NOMO-1 (cell line): ENCODE measurements at regions not wholly inside any gene's neighbourhood (a gene's known extent, or its start where the extent isn't known, plus 50 kb on each side); places are given as distances from the start of the nearest gene placed in this dataset.

Source experiments
- DNase-seq, 2 experiments: peaks; one replicate each; lab custom pipeline; 2025; ENCODE audit not compliant: unreplicated experiment in 2 of 2; lab: John Stamatoyannopoulos, UW

DNA sequence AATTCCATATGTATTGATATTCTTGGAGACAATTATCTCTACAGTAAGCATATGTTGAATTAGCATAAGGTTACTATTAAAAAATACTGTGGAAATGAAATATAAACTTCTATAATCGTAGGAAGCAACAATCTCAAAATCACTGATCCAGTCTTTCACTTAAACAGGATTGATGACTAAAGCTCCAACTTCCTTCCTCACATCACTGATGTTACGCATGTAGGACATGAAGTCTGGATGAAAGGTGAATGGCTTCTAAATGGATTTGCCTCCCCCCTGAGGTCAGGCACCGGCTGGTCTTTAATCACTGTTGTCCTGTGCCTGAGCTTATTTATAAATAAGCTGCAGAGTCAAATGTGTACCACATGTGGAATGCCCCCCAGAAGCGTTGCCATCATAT, 157.1 kb upstream of the NFIB start:
- DNase-seq = no peak

DNA sequence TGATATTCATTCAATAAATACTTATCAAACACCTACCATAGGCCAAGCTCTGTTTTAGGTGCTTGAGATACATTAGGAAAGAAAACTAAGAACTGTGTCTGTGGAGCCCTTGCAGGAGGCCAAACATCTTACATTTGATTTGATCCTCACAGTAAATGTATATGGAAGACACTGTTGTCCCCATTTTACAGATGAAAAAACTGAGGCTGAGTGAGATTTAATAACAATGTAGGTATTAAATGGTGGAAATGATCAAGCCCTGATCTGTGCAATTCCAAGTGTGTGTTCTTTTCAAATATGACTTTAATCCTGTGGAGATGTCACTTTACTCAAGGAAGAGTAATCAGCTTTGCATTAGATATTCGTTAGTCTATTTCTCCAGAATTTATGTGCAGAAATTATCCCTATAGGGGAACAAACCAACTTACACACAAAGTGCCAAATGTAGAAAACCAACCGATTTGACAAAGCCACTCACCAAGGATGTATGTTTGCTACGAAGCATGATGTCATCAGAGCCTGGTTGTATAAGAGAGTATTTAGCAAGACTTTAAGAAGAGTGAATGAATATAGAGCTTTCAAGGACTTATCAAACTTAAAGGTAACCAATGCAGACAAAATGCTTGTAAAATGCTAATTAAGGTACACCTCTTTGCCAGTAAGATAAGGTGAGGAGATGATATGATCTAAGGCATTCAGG, 153.9 kb upstream of the NFIB start:
- no peak for DNase-seq

DNA sequence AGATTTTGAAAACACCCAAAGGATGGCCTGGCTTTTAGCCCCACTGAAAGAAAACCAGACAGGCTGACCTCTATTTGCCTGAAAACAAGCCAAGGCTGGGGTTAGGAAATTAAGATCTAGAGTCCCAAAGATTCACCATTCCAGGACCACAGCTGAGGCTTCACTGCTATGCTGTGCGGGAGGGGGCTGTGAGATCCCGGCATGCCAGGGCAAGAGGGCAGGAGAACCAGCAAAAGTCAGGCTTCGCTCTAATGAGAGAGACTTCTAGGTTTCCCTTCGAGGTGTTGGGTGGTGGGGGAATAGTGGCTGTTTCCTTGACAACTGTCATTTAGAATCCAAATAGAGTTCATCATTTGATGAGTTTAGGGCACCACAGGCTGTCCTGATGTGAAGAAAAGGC, 152.9 kb upstream of the NFIB start:
- no peak for DNase-seq

DNA sequence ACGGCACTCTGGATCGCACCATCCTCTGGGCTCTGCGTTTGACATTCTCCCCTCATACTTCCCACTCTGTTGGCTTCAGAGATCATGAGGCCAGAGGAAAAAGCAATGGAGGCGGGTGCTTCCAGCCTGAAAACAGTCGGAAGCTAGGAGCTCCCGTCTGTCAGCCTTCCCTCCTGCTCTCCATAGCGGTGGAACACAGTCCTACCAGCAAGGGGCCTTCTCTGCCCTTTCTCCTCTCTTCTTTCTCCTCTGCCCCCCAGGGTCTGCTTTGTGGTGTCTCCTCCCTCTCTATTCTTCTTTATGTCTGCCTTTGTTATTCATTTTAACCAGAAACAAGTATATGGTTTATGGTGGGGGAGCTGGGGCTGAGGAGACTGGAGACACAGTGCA, 152.5 kb upstream of the NFIB start:
- no peak for DNase-seq

DNA sequence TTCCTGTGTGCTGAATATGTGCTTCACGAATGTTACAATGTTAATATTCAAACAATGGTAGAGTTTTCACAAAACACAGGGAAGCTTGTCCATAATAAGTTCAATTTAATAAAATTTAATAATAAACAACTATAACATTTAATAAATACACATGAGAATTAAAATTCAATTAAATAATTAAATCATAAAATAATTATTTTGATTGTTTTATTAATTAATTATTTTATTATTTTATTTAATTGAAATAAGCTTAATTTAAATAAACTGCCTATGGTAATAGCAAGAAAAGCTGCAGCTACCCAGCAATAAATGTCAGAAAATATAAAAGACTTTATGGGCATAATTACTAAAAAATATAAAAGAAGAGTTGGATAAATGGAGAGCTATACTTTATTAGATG, 149.0 kb upstream of the NFIB start:
- DNase-seq = no peak

DNA sequence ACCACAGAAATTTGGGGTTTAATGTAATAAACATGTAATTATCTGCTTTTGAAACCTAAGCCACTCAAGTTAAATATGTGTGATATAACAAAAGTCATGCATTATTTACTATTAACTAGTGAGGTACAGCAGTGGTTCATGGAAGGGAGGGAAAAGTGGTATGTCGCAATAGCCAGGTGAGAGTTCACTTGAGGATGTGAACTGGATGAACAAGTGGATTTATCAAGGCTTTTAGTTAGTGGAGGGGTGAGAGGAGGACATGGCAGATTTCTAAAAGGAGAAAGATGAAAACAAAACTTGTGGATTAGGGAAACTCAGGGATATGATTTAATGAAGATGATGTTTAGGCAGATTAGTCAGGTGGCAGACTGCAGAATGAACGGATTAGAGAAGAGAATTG, 141.3 kb upstream of the NFIB start:
- no peak for DNase-seq

DNA sequence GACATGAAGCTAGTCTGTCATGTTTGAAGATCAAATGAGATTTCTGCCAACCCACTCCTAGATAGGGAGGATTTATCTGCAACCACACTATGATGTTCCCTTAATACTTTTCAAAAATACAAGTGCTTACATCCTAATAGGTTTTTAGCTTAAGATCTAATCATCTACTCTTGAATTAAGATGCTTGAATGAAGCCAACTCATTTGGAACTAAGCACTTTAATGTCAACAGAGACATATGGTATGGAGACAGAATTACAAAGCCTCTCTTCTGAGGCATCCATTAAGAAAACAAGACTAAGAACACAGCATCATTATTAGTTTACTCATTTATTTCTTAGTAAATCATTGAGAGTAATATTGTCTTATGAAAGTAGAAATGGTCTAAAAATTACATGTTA, 139.3 kb upstream of the NFIB start:
- DNase-seq = no peak

DNA sequence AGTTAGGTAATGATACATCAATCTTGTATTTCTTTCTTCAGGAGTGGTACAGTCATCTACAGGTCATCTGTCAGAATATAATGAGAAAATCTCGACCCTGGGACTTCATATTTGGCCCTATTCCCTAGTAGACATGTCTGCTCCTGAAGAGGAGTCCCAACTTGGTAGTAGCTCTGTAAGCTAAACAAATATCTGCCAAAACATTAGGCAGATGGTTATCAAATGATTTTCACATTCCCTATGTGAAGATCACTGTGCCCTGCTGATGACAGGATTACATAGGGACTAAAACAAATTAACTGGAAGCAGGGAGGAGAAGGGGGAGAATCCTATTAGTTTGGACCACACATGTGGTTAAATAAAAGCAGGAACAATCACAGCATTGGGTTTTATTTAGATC, 138.6 kb upstream of the NFIB start:
- DNase-seq = no peak

DNA sequence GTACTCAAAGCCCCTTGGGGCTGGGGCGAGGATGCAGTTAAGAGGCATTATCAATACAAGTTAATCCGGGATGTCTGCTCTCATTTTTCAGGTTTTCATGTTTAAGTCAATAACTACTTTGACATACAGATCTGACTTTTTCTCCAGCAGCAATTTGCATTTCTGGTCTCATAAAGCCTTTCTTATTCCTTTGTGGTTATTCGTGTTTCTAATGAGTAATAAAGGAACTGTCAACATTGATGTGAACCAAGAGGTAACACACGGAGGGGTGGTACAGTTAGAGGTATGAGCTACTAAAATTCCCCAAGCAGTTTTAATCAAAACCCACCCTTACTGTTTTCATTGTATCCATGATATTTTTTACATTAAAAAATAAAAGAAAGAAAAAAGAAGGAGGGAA, 138.0 kb upstream of the NFIB start:
- DNase-seq = no peak

DNA sequence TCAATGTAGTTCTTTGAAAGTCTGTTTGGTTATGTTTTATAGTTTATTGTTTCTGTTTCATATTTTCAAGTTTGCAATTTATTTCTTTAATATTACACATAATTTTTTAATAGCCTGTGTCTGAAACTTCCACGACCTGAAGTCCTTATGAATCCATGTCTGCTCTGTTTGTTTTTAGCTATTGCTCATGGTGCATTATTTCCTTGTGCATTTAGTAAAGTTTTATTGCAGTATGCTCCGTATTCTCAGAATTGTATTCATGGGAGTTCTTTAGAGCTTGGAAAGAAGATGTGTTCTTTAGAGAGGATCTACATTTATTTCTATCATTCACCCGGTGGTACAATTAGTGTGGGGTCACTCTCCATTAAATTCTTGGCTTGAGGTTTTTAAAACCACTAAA, 133.2 kb upstream of the NFIB start:
- no peak for DNase-seq

DNA sequence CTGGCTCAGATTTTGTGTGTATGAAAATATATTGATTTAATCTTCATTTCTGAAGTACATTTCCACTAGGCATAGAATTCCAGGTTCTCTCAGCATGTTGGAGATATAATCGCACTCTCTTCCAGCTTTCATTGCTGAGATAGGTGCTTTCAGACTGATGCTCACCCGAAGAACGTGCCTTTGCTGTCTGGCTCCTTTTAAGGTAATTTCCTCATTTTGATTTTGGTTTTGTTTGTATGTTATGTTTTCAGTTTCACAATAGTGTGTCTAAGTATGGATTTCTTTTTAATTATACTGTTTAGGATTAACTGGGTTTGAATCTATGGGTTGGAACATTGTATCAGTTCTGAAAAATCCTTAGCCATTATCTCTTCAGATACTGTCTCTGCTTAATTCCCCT, 132.0 kb upstream of the NFIB start:
- DNase-seq = no peak

DNA sequence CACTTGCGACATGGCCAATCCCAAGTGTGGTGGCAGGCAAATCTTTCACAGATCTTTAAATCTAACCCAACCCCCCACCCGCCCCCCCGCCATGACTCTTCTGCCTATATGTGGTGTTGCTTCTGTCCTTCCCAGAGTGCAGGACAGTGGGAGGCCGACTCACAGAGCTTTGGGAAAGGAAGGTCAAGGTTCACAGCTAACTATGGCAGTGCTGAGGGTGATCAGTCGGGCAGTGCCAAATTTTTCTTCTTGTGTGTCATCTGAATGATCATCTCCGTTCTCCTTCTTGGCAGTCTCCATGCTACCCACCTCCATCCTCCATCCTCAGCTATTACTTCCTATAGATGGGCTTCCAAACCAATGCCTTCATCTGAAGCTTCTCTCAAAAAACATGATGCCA, 129.0 kb upstream of the NFIB start:
- DNase-seq = no peak

DNA sequence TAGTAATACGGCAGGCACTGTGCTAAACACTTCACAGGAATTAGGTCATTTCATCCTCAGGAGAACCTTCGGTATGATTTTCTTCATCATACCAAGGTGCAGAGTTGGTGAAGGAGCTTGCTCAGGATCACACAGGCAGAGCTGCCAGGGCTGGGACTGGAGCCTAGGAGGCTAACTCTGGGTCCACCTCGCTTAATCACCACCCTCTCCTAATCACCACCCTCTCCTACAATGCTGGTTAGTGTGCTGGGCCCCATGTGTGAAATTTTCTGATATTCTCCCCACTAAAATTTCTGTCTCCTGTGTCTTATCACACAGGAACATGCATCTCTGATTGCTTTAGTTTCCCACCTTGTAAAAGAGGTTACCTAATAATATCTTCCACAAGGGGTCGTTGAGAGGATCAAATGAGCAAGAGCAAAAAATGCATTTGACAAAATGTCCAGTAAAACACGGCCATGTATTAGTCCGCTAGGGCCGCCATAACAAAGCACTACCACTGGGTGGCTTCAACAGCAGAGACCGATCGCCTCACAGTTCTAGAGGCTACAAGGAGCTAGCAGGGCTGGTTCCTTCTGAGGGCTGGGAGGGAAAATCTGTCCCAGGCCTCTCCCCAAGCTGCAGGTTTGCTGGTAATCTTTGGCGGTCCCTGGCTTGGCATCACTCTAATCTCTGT, 128.2 kb upstream of the NFIB start:
- no peak for DNase-seq

DNA sequence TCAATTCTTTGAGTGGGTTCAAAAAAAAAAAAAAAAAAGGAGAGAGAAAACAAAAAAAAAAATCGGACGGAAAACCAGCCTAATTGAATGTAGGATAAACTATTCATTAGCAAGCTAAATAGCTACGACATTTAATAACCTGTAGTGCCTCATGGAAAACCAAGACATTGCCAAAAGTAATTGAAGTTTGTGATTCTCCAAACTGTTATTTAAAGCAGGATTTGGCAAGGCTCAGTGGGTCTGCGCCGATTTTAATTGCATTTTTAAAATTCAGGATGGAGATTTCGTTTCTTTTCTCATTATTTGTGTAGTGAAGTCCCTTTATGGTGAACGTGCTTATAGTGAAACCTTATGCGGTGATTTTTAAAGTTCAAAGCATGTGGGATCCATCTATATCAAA, 127.2 kb upstream of the NFIB start:
- DNase-seq = no peak

DNA sequence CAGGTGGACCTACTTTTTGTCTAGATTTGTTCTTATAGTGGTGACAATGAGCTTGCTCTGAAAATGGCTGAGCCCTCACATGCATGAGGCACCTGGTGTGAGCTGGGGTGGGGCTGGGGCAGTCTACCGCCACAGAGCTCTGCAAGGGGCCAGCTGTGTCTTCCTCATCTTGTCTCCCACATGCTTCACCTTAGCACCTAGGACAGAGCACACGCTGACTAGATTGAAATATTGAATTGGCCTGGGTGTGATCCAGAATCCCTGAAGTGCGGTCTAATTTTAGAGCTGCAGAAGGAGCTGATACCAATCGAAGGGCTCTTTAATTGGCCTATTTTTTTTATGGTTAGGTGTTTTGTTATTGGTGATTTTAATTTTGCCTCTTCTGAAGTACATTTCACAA, 126.1 kb upstream of the NFIB start:
- DNase-seq = no peak

DNA sequence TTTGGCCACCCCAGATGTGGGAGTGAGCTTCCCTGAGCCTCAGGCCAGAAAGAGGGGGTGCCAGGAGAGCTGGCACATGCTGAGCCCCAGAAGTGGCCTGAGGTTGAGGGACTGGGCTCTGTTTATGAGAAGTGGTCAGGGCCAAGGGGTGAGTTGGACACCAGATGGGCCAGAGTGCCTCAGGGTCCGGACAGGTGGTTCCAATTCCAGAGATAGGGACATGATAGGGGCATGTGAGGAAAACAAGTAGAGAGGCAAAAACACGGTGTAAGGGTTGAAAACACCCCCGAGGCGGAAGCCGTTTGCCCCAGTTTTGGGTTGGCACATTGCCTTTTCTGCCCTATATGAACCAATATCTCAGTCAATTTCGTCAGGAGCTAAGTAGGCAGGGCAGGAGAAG, 125.6 kb upstream of the NFIB start:
- no peak for DNase-seq

DNA sequence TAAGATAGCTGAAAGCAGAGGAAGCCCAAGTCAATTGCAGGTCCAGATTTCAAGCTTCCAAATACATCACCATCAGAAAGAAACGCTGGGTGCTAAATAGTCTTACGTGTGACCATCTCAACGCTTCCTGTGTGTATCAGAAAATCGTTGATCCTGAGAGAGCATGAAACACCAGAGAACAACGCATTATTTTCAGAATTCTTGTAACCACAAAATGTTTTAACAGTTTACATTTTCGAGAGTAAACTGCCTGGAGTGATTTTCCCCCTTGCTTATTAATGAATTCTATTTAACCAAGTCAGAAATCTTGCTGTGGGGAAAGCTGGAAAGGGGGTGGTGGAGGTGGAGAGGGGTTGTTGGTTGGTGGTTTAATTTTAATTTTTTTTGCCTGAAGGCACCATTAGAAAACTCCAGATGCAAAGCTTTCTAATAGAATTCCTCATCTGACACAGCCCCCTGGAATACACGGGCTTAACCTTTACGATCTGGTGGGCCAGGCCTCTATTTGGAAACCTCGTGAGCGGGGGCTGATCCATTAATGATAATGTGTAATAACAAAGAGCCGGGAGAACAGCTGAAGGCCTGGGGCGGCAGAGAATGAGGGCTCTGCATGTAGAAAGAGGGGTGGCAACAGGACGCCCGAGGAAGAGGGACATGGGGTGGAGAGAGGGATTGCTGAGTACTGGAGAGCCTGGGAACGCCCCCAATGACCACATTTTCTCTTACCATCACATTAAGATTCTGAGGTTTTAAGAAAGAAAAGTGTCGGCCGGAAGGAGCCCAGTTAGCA, 124.5 kb upstream of the NFIB start:
- no peak for DNase-seq

DNA sequence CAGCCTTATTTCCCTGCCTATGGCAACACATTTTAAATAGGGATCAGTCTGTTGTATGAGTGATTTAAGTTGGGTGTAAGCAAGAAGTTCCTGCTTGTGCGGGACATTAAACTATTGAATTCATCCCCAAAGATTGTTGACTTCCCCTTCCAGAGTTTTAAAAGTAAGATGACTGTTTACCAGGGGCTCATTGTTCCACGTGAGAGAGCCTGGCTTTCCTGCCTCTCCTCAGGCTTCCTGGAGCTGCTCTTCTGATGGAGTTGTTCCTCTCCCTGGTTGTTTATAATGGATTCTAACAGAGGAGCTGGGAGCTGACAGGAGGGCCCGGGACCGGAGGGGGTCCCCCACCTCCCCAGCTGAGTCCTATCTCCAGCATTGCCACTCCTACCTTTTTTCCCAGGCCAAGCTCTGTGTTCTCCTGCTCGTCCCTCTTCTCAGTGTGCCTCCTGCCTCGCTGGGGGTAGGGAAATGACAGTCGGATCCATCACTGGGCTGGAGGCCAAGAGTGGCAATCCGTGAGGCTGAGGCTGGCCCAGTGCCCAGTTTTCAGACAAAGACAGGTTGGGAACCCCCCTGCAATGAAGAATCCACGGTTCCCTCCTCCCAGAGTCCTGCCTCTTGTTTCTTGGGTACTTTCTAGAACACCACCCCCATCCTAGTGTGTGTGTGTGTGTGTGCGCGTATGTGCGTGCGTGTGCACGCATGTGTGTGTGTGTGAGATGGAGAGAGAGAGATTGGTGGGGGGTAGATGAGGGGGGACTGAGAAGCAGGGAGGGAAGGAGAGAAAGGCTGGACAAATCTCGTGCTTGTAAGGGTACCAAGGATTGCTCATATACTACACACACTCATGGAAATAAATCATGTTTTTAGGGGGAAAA, 123.7 kb upstream of the NFIB start:
- no peak for DNase-seq

DNA sequence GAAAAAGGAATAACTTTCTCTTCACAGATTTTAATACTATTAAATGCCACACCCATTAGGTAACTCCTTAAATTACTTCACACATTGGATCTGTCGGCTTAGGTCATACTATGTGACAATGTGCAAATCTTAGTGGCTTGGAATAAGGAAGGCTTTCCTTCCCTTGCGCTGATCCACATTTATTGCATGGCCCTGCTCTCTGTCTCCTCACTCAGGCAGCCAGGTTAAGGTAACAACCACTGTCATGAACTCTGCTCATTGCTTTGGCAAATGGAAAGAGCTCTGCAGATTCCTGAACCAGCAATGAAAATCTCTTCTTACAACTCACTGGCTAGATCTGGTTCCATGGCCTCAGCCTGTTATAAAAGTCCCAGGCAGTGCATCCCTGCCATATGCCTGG, 121.9 kb upstream of the NFIB start:
- DNase-seq = no peak

DNA sequence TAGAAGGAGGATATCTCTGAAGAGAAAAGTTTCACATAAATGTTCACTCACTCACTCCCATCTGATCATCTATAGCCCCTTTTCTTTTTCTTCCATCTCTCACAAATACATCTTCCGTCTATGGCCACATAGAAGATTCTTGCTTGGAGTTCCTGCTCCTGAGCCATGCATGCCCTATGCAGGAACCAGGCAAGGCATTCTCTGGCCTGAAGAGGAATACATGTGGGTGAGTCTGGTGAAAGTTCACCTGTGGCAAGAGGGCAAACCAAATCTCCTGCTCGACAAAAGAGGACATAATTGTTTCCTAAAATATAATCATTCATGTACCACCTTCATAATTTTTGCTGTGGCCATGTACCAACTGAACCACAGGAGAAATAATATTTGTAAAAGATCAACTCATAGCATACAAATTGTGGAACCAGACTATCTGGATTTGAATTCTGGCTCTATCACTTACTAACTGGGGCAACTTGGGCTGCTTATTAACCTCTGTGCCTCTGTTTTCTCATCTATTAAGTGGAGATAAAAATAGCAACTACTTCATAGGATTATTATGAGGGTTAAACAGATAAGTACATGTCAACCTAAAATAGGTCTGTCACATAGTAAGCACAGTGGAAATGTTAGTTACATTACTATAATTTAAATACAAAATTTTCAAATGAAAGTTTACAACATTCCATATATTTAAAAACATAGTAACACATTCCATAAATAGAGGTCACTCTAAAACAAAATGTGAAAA, 121.2 kb upstream of the NFIB start:
- no peak for DNase-seq

DNA sequence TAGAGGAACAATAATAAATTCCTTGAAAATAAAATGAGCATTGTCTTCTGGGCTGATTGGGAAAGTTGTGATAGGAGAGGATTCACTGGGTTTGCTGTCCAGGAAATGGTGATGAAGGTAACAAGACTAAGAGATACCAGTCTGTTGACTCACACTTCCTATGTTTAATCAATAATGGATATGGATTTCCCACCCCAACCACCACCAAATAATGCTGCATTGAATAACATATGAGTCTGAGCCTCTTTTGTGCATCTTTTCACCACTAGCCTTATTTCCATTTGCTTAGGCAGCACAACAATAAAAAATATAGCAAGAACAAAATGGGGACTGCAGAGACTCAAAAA, 120.2 kb upstream of the NFIB start:
- DNase-seq = no peak
